WI38 (cell line): ENCODE measurements at regions not wholly inside any gene's neighbourhood (a gene's known extent, or its start where the extent isn't known, plus 50 kb on each side); places are given as distances from the start of the nearest gene placed in this dataset.
"Not testable (repeated sequence)": the region's sequence is repeated elsewhere in the genome, so short reads cannot be mapped to it uniquely, and the experiment has no call there.

Experiments
- H3K4me3 ChIP-seq: 2 replicates; pipeline ENCODE4 v1.5.1; 2011; ENCODE audit warnings: low read depth, mild to moderate bottlenecking, control low read depth, low read length
- TF ChIP-seq, protein P1 (sequence below): IDR thresholded peaks from 2 replicates; pipeline ENCODE4 v1.5.1; 2012; ENCODE audit warnings: low read depth, mild to moderate bottlenecking, control low read depth, low read length

DNA sequence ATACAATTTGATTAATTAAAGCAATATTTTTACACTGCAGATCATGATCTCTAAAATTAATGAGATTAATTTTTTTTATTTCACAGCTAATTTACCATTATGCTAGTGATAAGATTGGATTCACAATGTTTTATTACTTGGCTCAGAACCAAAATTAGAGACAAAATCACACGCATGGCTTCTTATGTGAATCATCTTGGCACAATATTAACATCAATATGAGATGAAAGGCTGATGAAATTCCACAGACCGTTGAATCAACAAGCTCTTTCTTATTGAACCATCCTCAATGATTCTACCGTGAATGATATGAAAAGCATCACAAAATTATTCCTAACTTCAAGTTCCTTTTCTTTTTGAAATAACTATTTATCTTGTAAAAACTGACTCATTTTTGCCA, 544.9 kb downstream of the KCNT2 start:
- H3K4me3 ChIP-seq, result no peak overlapping the region

GRCh38 chr1:196060539-196060938, 547.7 kb downstream of the KCNT2 start:
- TF ChIP-seq, protein P1, sequence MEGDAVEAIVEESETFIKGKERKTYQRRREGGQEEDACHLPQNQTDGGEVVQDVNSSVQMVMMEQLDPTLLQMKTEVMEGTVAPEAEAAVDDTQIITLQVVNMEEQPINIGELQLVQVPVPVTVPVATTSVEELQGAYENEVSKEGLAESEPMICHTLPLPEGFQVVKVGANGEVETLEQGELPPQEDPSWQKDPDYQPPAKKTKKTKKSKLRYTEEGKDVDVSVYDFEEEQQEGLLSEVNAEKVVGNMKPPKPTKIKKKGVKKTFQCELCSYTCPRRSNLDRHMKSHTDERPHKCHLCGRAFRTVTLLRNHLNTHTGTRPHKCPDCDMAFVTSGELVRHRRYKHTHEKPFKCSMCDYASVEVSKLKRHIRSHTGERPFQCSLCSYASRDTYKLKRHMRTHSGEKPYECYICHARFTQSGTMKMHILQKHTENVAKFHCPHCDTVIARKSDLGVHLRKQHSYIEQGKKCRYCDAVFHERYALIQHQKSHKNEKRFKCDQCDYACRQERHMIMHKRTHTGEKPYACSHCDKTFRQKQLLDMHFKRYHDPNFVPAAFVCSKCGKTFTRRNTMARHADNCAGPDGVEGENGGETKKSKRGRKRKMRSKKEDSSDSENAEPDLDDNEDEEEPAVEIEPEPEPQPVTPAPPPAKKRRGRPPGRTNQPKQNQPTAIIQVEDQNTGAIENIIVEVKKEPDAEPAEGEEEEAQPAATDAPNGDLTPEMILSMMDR, result no peak

More for the DNA sequence above, 544.9 kb downstream of the KCNT2 start:
- TF ChIP-seq, protein P1, result no peak

GRCh38 chr1:196059210-196059609, 549.0 kb downstream of the KCNT2 start:
- no peak overlapping the region for H3K4me3 ChIP-seq
- TF ChIP-seq, protein P1, result no peak

More at GRCh38 chr1:196060539-196060938, 547.7 kb downstream of the KCNT2 start:
- H3K4me3 ChIP-seq, result no peak overlapping the region

DNA sequence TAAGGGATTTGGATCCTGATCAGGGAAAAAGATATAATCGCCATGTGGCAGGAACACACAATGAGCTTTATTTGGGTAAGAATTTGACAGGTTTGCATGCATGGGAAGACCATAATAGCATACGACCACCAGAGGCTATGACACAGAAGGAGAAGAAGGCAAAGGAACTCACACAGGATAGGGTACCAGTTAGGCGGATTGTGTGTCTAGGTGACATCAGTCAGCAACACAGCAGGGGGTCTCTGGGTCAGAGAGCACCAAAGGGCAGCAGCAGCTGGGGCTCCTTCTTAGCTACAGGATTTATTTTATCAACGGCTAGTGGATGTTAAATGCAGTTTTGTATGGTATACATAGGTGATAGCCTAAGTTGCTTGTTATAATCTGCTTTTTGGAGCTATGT, 551.3 kb downstream of the KCNT2 start:
- TF ChIP-seq, protein P1, result no peak
- H3K4me3 ChIP-seq, result no peak overlapping the region

DNA sequence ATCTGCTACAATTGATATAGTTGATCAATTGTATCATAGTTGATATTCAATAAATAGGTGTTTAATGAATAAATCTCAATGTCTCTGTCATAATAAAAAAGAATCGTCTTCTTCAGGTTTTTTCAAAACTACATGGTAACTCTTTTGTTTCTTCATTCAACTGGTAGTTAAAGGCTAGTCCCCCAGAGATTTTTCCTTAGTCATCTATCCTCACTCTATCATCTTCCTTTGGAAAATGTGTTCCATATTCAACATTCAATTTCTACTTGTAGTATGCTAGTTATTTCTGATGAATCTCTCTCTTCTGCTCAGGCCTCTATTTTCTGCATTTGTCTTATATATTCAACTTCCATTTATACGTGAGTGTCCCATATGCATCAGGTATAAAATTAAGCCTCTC, 558.8 kb downstream of the KCNT2 start:
- no peak overlapping the region for H3K4me3 ChIP-seq
- TF ChIP-seq, protein P1, result no peak

- H3K4me3 ChIP-seq, result no peak overlapping the region
- TF ChIP-seq, protein P1, result no peak
These were observed 565.0 kb downstream of the KCNT2 start for GRCh38 chr1:196043268-196043667.

- TF ChIP-seq, protein P1, result no peak
- no peak overlapping the region for H3K4me3 ChIP-seq
These were observed 574.0 kb downstream of the KCNT2 start for GRCh38 chr1:196034080-196034706.

DNA sequence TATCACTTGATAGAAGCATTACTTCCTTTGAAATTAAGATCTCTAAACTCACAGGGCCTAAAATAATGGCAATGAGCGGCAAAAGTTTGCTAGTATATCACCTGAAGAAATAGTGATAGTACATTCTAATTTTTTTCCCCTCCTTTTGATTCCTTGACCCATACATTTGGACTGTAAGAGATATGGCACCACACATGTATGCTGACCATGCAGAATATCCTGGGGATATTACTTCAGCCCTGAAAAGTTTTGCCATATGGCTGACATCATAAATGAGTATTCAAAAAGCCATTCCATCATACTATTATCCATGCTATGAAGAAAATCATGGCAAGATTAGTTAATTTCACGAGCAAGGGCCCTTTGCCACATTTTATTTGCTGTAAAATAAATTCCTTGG, 576.9 kb downstream of the KCNT2 start:
- not testable (repeated sequence) for H3K4me3 ChIP-seq
